NCI-H748 treated with DMSO at 0.1 percent for 48 hours (cell line): ENCODE measurements at regions not wholly inside any gene's neighbourhood (a gene's known extent, or its start where the extent isn't known, plus 50 kb on each side); places are given as distances from the start of the nearest gene placed in this dataset.
"Not testable (repeated sequence)": the region's sequence is repeated elsewhere in the genome, so short reads cannot be mapped to it uniquely, and the experiment has no call there.

Experiments
- DNase-seq: peaks from one replicate; lab custom pipeline; 2025; lab: John Stamatoyannopoulos, UW

DNA sequence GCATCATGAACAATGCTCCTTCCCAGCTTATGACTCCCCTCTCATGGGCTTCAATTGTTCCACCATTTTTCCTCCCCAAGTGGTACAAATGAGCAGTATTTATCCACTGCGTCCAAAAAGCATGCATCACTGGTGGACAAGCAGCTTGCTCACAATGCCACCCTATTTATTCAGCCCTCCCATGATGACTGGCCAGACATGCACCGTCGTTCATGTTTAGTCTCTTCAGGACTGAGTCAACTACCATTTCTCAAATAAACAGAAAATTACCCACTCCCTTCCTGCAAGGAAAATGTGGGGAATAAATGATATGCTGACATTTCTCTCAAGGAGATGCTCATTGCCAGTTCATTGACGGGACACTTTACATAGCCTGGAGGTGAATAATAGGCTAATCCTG is 300.4 kb downstream of the C6orf118 start:
- no peak for DNase-seq

DNA sequence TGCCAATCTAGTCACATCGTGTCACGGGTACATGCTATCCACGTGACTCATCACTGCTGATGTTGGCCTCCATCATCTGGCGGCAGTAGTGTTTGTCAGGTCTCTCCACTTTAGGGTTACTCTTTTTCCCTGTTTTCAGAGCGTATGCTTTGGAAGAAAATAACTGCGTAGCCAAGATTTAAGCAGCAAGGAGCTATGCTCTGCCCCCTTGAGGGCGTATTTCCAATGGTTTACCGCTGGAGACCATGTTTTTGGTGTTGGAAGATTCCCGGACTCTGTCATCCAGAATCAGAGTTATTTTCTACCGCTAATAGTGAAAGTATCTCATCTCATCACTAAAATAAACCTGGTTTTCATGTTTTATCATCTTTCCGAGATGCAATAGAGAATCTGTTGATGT is 306.5 kb downstream of the C6orf118 start:
- DNase-seq = no peak

DNA sequence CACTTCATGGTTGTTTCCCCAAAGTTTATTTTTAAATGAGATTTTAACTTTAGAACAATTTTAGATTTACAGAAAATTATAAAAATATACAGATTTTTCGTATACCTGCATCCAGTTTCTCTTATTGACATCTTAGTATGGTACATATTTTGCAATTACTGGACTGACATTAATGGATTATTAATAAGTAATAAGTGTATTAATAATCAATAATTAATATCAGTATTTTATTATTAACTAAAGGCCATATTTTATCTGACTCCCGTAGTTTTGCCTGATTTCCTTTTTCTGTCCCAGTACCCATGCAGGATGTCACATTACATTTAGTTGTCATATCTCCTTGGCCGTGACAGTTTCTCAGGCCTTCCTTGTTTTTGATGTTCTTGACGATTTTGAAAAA is 307.0 kb downstream of the C6orf118 start:
- DNase-seq = no peak

DNA sequence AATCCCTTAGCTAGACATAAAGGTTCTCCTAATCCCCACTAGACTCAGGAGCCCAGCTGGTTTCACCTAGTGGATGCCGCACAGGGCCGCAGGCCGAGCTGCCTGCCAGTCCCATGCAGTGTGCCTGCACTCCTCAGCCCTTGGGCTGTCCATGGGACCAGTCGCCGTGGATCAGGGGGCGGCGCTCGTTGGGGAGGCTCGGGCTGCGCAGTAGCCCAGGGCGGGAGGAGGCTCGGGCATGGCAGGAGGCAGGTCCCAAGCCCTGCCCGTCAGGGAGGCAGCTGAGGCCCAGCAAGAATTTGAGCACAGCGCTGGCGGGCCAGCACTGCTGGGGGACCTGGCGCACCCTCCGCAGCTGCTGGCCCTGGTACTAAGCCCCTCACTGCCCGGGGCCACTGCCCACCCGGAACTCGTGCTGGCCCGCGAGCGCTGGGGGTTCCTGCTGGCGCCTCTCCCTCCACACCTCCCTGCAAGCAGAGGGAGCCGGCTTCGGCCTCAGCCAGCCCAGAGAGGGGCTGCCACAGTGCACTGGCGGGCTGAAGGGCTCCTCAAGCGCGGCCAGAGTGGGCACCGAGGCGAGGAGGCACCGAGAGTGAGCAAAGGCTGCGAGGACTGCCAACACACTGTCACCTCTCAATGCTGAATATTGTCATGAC is 307.8 kb downstream of the C6orf118 start:
- DNase-seq = no peak

DNA sequence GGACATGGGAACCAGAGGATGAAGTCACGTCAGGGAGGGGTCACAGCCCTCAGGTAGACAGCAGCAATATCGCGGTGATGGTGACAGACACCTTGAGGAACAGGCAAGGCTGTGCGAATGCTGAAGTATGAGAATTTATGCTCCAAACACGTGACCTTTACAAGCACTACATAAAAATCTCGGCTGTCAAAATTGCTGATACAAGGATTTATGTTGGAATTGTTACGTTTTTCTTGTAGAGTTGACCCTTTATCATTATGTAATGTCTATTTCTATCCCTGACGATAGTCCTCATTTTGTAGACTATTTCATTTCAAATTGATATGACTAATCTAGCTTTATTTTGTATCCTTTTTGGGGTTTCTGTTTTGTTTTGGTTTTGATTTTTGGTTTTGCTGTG is 311.1 kb downstream of the C6orf118 start:
- DNase-seq = no peak

DNA sequence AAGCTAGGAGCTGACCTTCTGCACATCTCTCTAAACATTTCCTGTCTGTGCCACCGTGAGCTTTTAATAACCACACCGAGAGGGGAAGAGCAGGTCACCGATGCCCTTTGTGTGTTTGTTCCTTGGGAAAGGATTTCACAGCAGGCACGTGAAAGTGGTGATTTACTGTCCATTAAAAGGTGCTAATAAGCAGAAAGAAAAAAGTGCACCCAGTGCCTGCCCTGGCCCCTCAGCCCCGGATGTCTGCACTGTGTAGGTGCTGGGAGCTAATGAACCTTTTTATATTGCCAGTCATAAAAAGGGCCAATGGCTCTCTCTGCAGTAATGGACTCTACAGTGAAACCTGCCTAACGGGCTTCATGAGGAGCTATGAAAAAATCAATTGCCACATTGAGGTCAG is 312.6 kb downstream of the C6orf118 start:
- peak; percentile 25 for DNase-seq

DNA sequence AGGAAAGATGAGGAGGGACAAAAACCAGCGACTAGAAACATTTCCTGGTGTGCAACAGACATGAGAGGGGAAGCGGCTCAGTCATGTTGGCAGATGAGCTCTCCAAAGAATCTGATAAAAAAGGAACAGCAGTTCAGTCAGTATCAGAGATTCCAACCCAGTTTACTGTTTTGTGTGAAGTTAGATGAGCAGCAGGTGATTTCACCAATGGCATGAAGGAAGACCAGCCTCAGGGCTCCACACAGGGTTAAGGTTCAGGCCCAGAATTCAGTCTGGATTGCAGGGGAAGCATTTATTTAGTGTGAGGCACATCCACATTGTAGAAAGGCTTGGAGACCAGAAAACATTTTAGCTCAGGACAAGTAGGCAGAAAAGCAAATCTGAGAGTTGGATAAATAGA is 317.8 kb downstream of the C6orf118 start:
- DNase-seq = no peak

DNA sequence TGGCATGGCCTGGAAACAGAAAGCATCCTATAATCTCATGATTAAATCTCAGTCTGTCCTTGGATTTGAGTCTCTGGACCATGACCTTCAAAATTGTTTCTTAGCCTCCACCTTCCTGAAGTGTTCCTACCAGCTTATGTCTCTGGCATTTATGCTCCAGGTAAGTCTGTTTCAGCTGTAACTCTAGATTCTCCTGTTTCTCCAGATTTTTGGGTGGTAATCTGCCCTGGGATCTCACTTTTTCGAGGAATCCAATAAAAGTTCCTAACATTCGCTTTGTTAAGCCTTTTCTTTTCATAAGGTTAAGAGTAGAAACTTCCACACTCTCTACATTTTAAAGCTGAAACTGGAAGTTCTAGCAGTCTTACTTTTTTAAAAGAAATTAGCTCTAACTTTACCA is 318.5 kb downstream of the C6orf118 start:
- DNase-seq = no peak

DNA sequence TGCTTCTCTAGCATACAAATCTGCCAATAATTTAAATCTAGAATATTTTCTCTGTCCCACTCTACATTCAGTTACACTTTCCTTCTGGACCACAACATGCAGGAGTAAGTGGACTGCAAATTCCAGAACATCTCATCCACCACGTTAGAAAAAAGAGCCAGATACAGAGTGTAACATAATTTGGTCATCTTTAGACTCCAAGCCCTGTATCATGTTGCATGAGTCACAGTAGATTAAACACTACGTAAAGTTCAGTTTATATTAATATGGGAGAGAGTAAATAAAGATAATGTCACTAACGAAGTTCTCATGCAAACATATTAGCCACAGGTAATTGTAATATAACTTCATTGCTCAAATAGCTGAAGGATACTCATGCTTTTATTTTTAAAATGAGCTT is 327.0 kb downstream of the C6orf118 start:
- DNase-seq = no peak

DNA sequence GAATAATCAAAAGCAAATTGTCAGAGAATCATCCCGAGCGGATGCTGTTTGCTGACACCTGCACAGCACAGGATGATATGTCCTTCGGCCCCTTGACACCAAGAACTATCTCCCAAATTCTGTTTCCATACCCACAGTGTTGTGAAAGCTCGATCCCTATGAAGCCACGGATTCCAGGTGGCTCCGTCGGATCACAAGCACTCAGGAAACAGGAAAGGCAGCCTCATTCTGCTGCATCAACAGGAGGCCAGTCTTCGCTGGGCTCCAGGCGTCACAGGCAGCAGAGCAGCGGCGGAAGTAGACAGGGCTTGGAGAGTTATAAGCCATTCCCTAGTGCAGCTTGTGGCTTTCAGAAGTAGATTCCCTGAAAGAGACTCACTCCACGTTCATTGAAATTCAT is 342.3 kb downstream of the C6orf118 start:
- DNase-seq = no peak

DNA sequence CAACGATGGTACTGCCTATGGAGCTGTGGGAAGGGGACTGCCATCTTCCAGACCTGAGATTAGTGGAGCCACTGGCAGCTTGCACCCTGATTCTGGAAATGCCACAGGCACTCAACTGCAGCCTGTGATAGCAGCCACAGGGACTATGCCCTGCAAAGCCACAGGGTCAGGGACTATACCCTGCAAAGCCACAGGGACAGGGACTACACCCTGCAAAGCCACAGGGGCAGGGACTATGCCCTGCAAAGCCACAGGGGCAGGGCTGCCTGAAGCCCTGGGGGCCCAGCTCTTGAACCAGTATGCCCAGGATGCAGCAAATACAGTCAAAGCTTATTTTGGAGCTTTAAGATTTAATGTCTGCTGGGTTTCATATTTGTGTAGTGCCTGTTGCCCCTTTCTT is 346.6 kb downstream of the C6orf118 start:
- DNase-seq = no peak

DNA sequence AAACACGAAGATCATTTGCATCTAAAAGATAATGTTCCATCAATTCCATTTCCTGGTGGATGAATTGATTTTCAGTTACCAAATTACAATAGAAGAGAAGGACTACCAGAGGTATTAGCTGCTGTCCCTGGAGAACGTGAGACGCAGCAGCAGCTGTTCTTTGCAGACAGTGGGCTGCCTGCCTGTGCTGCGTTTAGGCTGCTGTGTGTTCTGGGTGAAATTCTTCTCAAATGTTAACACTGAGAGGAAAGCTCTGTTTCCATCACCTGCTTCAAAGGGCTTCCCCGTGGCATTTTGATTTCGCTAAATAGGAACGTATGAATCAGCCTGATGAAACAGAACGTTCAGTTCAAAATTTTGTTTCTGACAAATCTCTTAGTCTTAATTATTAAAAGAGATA is 362.2 kb downstream of the C6orf118 start:
- no peak for DNase-seq

DNA sequence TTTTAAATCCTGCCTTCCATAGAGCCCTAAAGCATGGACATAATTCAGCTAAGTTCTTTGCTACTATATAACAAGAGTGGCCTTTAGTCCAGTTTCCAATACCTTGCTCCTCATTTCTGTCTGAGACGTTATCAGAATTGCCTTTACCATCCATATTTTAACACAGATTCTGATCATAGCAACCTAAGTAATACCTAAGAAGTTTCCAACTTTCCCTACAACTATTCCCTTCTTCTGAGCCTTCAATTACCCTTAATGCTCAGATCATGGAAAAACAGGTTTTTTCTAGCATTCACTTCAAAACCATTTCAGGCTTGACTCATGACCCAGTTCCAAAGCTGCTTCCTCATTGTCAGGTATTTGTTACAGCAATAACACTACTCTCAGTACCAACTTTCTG is 367.1 kb downstream of the C6orf118 start:
- DNase-seq = no peak

DNA sequence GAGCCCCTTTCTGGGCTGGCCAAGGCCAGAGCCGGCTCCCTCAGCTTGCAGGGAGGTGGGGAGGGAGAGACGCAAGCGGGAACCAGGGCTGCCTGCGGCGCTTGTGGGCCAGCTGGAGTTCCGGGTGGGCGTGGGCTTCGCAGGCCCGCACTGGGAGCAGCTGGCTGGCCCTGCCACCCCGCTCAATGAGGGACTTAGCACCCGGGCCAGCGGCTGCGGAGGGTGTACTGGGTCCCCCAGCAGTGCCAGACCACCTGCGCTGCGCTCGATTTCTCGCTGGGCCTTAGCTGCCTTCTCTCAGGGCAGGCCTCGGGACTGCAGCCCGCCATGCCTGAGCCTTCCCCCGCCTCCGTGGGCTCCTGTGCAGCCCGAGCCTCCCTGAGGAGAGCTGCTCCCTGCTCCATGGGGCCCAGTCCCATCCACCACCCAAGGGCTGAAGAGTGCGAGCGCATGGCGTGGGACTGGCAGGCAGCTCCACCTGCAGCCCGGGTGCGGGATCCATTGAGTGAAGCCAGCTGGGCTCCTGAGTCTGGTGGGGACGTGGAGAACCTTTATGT is 376.1 kb downstream of the C6orf118 start:
- not testable (repeated sequence) for DNase-seq

DNA sequence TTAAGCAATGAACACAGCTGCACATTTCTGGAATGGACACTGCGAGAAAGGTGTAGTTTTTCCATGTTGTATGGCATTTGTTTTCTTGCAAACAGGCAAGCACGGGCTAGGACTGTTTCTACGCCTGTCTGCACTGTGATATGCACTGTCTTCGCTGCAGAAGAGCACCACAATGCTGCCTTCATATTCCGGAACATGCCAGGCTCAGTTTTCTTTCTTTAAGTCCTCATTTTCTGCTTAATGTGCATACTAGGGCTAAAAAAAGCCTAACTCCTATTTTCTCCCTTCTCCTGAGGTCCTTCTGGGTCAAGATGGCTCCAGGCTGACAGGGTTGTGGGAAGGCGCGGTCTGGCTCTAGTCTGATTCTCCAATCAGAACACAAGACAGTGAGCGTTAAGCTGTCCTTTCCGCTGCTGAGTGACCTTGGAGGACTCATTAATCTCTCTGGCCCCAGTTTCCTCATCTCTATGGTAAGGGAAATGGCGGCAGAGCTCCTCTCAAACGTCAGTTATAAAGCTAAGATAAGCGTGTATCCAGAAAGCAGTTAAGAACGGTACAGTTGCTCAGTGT is 379.9 kb downstream of the C6orf118 start:
- no peak for DNase-seq

DNA sequence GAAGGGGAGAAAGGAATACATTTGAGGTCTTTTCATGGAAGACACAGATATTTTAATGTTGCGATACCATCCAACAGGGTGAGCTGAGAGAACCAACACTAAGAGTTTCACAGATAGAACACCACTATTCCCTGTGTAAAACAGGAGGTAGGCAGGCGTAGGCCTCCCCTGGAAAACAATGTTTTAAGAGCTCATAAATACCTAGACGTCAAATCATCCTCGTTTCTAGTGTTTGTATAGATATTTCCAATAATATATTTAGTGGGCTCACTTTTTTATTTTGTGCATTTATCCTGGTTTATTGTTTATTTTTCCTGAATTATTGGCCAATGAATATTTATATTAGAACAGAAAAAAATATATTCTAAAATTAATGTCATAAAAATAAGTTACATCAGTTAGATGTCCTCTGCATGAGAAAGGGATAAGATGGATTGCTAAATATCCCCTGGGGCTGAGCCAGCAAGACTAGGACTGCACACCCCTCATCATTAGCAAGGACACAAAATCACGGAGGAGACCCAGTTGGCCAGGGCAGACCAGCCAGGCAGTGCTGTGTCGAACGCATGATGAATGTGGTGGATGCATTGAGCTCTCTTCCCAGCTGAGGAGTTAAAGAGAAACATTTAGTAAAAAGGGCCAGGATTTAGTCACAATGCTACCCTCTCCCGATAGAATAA is 380.5 kb downstream of the C6orf118 start:
- no peak for DNase-seq

DNA sequence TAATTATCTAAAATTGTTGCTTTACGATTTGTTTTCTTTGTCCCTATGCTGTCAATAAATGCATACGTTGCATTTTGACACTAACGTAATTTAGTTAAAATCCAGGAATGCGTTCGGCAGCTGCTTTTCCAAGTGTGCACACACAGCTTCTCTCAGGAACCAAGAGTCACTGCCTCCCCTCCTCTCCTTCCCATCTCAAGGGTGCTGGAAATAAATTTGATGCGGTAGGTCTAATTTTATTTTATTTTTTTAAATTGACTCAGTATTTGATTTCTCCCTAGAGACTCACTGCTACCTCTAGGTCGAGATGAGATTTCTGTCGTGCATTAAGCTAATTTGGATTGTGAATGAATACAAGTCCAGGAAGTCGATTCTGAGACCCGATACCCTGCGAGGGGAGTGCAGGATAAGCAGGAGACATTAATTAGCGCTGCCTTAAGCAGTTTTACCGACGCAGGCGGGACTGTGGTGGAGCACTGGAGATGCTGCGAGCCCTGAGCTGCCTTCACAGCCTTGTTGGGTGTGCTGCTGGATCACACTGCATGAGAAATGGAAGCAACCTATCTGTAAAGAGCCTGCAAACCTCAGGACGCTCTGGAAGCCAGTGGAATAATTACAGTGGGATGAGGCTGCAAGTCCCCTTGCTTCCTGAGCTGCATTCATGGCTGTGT is 381.2 kb downstream of the C6orf118 start:
- peak; percentile 37 for DNase-seq

DNA sequence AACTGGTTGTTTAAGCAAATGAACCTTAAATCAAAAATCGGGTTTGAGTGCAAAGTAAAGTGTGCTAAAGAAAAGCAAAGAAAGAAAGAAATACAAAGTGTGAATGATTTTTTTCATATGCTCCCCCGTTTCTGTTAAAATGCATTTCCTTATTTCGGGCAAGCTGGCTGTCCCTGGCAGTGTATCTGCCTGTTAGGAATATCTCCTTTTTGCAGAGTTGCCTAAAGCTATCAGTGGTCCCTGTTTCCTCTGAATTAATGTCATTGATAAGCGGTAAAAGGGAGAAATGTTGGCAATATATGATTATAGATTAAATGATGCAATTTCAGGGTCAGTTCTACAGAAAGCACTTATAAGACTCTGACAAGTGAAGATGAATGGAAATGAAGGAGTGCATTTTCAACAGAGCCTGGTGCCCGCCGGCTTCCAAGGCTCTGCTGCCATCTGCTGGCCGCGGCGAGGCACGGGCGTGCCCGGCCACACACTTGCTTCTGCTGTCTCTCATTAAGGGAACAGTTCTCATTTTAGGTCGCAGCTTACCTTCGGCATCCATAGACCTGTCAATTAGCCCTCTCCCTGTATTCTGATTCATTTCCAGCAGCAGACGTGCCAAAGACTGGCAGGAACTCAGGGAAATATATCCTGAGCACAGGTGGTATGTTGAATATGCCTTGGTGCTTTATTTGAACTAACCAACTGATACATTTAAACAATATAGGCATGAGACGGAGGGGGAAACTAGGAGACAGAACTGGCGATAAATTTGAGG is 381.9 kb downstream of the C6orf118 start:
- peak; percentile 87 for DNase-seq

DNA sequence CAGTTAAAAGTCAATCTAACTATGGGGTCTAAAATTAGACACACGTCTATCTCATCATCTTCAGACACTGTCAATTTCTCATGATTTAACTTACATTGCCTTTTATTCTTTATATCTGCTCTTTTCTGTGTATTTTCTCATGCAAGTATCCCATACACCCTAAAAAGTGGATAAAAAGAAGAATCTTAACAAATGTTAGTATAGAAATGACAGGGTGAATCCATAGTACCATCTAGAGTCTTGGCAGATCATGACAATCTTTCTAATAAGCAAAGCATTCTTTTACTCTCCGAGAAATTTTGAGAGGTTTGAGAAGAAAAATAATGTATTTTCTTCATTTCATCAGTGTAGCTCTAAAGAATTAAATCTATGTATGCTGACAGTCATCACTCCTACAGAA is 382.7 kb downstream of the C6orf118 start:
- peak; percentile 54 for DNase-seq

DNA sequence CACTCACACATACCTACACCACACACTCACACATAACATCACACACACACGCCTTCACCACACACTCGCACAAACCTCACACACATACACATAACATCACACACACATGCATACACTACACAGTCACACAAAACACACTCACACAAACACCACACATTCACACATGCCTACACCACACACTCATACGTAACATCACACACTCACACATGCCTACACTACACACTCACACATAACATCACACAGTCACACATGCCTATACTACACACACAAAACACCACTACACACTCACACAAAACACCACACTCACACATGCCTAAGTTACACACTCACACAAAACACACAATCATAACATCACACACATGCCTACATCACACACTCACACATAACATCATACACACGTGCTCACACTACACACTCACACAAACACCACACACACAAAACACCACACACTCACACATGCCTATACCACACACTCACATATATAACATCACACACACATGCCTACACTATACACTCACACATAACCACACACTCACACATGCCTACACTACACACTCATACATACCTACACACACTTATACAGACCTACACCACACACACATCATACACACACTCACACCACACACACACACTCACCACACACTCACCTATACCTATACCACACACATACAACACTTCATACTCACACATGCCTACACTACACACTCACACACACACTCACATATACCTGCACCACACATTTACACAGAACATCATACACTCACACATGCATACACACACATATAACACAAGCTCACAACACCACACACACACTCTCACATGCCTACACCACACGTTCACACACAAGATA is 383.5 kb downstream of the C6orf118 start:
- DNase-seq = no peak

DNA sequence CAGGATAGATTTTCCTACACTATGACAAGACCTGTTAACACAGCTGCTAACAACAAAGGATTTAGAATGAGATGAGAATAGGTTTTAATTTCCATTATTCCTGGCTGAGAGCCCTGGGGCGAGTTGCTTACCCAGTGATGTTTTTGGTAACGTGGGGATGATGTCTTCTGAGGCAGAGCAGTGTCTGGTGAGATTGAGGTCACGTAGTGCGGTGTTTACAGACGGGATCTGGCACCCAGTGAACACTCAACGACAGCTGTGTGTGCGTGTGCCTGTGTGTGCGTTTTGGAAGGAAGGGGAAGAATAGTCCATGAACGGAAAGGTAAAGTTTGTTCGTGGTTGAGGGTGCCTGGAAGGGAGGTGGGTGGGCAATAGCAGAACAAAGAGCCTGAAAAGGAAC is 384.7 kb downstream of the C6orf118 start:
- DNase-seq = peak; percentile 68
